GM21367 (cell line): ENCODE measurements at regions not wholly inside any gene's neighbourhood (a gene's known extent, or its start where the extent isn't known, plus 50 kb on each side); places are given as distances from the start of the nearest gene placed in this dataset.

ENCODE experiments used
- ATAC-seq: cut with Tn5 transposase; IDR thresholded peaks from one replicate; pipeline ENCODE4 v1.9.1; 2021; ENCODE audit not compliant: unreplicated experiment

DNA sequence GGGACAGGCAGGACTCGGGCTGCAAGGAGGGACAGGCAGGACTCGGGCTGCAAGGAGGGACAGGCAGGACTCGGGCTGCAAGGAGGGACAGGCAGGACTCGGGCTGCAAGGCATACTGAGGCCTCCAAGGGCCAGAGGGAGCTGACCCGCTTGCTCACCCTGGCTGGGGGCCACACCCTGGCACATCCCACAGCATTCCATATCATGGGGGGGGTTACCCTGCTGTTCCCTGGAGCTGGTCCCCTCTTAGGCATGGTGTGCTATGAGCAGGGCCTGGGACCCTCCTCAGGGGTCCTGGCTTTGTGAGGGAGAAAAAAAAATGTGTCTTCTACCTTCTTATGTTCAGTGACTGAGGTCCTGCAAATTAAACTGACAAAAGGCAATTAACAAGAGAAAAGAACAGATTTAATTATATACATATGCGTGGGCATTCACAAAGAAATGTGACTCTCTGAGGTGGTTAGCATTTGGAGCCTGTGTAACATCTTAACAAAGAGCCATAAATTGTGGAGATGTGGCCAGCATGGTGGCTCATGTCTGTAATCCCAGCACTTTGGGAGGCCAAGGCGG lies 97.6 kb upstream of the ALDH1A3 start:
- ATAC-seq: no peak

DNA sequence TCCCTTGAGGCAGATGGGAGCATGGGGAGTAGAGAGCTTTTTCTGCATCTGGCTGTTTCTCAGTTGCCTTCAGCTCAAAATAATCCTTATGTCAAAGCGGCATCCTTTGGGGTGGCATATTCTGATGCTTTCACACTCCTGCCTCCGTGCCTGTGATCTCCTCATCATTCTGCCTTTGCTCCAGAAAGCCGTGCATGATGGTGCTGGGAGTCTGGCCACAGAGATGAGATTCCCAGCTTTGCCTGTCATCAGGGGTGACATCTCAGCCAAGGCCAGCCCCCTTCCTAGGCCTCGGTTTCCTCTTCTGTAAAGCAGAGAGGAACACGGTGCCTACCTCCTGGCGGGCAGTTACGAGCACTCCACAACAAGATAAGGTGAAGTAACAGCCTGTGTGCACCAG lies 96.3 kb upstream of the ALDH1A3 start:
- ATAC-seq: no peak

DNA sequence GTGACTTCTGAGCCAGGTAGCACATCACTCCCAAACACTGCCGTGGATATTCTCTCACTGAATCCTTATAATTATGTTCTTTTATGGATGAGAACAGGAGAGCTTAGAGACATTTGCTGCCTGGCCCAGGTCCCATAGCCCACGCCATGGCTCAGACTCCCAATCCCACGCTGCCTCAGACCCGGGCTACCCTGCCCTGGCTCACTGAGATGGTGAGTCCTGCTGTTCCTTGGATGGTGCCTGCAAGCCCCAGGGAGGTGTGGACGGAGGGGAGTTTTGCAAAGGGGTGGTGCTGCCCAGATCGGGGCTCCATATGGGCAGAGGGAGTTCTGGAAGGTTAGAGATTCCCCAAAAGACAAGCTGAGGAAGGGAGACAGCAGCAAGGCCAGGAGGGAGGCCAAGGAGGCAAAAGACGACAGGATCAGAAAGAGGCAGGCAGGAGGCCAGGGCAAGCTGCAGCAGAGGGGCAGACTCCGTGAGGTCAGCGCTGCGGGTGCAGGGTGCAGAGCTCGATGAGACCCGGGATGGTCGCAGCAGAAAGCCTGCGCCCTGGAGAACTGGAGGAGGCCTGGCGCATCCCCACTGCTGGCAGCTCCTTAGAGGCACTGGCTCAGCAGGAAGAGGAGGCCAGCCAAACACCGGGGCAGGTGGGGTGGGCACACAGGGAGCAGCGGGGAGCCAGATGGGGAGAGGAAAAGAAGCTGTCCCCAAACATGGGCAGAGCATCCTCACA lies 95.7 kb upstream of the ALDH1A3 start:
- no peak for ATAC-seq

DNA sequence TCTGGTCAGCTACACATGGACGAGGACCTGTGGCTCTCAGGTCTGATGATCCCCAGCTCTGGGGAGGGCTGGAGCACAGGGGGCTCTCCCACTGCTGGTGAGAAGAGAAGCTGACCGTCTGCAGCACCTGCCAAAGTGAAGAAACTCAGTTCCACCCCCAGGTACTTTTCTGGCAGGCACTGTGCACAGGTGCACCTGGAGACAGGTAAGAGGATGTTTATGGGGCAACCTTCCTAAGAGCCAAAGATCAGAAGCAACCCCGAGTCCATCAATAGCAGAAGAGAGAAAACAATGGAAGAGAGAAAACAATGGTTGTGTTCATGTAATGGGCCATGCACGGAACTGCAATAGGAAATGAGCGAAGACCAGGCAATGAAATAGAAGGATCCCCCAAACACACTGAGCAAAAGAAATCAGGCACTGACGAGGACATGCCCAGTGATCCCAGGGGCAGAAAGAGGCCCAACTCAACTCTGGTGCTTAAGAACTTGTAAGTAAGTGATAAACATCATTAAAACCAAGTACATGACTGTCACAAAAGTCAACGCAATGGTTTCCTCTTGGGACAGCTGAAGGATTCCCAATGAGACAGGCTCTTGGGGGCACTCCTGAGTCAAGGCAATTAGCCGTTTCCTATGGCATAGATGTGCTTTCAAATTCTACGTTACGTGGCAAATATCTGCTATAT lies 95.0 kb upstream of the ALDH1A3 start:
- no peak for ATAC-seq

DNA sequence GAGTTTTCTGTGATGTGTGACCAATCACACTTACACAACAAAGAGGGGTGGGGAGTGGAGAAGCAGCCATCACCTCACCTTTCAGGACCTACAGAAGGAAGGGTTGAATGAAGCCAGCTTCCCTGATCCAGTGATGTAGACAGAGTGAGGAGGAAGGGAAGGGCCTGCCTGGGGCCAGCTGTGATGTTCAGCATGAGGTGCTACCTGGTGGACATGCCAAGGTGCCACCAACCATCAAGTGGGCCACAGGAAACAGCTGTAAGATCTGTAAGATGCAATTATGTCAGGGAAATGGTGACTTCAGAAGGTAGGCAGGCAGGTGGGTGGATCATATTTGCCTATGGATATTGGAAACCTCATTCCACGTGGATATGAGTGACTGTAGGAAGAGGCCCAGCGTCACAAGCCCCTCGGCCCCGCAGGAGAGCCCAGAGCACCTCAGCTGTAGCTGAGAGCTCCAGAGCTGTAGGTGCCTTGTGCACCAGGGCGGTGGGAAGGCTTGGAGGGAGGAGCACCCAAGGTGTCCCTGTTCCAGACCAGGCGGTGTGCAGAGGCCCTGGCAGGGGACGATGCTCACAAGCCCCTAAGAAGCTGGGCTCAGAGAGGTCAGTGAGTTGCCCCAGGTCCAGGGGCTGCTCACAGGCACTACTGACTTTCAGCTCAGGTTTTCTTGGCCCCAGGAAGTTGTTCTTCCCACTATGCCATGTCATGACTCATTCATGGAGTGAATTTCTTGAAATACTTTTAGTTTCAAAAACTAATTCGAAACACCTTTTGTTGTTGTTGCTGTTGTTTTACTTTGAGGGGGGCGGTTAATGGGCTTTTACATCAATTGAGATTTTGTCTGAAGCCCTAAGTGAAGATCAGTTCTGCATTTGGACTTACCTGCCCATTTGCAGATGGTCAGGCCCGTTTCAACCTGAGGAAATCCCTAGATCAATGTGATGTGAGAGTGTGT lies 94.2 kb upstream of the ALDH1A3 start:
- ATAC-seq: no peak

DNA sequence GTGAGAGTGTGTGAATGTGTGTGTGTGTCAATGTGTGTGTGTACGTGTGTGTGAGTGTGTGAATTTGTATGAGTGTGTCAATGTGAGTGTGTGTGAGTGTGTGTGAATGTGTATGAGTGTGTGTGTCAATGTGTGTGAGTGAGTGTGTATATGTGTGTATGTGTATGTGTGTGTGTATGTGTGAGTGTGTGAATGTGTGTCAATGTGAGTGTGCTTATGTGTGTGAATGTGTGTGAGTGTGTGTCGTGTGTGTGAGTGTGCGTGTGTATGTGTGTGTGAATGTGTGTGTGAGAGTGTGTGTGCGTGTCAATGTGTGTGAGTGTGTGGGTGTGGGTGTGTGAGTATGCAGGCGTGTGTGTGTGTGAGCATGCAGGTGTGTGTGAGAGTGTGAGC lies 93.5 kb upstream of the ALDH1A3 start:
- ATAC-seq: no peak

DNA sequence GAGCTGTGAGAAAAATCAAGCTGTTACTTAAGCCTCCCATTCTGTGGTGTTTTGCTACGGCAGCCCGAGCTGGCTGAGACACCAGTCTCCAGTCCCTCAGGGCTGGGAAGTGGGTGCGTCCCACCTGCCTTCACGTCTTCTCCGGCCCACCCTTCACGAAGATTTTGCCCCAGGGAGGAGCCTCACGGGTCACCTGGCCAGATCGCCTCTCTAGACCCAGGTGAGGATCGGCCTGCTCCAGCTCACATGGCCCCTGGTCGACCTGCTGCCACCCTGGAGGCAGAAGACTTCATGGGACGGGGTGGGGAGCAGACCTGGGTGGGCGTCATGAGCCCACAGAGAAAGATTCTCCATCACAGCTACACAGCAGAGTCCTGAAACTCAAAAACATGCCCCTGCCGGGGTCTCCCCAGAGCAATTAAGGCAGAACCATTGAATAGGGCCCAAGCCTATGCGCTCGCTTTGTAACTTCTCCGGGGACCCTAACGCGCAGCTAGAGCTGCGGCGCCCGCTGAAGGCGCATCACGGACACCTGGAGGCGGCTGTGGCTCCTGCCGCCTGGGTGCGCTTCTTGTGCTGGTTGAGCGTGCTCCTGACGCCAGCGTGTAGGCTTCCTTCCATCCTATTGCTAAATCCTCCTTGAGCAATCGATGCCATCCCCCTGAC lies 92.6 kb upstream of the ALDH1A3 start:
- ATAC-seq: no peak

DNA sequence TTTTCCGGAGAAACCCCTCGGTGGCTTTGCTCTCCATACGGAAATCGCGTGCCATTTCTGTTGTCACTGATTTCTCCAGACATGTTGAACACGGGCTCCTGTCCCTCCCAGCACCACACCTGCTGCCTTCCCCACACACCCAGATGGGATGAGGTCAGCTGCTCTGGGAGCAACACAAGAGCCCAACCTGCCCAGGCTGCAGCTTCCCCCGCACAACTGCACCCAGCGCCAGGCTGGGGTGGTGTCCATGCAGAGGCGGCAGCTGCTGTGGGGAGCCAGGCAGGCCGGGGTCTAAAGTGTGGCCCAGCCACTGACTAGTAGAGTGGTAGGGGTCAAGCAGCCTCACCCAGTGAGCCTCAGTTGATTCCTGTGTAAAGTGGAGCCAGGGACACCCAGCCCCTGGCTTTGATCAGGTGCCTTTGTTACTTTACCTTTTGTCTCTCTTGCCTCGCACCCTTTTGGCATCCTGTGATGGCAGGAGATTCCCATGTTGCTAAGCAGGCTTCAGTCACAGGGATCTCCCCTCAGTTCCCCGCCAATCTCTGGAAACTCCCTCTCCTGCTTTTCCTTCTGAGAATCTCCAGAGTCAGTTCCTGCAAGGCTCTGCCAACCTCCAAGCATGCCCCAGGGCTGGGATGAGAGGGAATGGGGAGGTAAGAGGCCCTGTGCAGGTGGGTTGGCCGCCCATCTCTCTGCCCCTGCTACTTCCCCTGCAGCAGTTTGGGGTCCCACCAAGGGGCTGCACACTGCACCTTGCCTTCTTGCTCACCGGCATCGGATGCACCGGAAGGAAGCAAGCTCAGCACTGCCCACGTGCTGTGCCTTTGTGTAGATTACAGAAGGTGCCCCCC lies 91.8 kb upstream of the ALDH1A3 start:
- ATAC-seq: no peak

DNA sequence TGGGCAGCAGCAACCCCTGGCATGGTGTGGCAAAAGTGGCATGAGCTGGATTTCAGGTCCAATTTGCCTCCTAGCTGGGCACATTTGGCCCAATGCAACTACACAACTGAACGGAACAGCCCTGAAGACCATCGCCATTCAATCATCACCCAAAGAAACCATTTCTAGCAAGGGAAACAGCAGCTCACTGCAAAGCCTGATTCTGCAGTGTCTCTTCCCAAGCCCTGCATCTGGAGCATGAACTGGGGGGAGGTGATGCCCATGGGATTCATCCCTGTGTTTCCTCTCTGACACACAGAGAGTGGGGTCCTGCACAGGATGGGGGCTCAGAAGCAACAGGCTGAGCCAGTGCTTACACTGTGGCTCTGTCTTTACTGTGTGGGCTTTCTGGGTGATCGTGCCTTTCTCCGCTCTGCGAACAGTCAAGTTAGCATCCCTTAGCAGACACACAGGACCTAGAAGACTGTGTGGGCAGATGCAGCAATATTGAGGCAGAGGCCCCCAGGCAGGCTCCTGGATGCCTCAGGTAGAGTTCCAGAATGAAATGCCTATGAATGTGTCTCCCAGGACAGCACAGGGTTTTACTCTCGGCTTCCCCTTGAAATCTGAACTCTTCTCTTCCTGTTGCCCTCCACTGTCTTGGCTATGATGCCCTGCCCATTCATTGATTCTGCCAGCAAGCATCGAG lies 91.1 kb upstream of the ALDH1A3 start:
- ATAC-seq: no peak

DNA sequence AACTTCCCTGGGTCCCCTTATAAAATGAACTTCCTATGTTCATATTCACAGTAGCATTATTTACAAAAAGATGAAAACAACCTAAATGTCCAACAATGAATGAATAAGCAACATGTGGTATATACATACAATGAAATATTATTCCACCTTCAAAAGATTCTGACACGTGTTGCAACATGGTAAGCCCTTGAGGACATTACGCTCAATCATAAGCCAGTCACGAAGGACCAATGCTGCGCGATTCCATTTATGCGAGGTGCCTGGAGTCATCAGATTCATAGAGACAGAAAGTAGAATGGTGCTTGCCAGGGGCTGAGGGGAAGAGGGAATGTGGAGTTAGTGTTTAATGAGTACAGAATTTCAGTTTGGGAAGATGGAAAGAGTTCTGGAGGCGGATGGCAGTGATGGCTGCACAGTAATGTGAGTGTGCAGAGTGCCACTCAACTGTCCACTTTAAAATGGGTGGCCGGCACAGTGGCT lies 88.8 kb upstream of the ALDH1A3 start:
- no peak for ATAC-seq

DNA sequence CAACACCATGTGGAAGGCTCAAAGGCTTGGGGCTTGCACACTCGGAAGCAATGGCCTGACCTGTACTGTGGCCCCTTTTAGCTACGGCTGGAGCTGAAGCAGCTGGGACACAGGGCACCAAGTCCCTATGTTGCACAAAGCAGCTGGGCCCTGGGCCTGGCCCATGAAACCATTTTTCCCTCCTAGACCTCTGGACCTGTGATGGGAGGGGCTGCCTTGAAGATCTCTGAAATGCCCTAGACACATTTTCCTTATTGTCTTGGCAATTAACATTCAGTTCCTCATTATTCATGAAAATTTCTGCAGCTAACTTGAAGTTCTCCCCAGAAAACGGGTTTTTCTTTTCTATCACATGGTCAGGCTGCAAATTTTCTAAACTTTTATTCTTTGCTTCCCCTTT lies 85.6 kb upstream of the ALDH1A3 start:
- no peak for ATAC-seq

DNA sequence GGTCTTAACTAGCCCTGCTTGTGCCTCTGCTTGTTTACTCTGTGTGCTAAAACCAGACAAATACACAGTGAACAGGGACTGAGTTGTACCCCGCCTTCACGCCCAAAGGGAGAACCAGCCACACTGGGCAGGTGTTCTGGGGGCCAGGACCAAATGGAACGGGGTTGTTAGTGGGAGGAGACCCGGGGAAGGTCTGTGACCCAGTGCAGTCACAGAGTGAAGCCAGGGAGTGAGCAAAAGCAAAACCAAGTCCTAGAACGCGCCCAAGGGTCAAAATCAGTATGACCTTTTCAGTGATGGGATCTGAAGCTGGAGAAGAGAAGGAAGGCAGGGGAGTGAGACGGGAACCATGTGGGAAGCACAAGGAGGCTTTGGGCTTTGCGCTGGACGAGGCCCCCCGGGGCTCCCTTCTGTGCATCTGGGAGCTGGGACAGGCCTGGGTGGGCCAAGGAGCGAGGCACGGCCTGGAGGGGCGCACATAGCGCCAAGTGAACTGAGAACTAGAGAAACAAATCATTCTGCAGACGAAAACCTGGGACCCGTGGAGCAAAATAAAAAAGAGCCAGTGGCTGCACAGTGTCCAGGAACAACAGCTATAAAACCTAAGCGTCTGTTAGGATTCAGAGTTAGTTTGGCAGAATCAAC lies 78.3 kb upstream of the ALDH1A3 start:
- ATAC-seq: no peak

DNA sequence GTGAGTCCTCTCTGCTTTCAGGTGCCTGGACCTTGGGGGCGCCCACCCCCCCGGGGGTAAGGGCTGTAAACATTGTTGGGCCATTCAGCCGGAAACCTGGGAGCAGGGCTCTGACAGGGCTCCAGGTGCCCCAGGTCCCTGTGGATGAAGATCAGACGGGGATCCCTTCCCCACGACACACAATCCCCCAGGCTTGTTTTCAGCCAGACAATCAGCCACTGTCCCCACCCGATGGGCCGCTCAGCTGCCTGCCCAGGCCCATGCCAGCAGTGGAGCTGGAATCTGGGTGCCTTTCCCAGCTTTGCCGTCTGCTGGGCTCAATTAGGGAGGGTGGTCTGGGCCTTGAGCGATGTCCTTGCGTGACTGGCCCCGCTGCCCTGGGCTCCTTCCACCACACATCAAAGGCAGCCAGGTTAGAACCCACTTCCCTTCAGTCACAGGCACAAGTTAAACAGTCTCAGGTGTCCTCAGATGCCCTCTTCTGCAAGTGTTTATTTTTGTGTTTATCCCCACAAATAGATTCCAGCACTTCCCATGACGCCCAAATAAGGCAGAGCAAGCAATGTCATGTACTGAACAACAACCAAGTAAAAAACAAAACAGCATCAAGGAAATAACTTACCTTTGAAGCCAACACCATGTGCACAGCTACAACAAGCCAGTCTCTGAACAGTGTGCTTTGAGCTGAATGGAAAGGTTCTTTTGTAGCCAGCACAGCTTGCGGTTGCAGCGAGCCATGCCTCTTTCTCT lies 77.0 kb upstream of the ALDH1A3 start:
- no peak for ATAC-seq

DNA sequence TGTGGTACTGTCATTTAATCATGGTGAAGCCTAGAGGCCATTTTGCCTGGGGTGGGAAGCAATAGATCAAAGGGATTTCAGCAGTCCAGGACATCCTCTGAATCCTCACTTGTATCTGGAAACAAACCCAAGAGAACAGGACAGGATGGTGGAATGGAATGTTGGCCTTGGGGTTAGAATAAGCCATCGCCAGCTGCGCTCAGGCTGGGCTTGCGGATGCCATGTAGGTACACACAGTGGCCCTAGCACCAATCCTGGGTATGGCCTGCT lies 76.5 kb upstream of the ALDH1A3 start:
- ATAC-seq: no peak

DNA sequence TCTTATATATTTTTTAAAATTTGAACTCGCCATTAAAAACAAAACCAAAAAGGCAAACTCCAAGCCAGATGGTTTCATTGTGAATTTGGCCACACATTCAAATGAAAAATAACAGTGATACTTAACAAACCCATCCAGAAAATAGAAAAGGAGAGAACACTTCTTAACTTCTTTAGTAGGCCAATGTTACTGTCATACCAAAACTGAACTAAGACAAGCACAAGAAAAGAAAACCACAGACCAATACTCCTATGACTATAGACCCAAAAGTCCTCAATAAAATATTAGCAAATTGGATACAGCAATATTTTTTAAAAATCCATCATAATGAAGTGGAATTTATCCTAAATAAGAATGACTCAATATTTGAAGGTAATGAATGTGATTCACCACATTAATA lies 73.5 kb upstream of the ALDH1A3 start:
- no peak for ATAC-seq

DNA sequence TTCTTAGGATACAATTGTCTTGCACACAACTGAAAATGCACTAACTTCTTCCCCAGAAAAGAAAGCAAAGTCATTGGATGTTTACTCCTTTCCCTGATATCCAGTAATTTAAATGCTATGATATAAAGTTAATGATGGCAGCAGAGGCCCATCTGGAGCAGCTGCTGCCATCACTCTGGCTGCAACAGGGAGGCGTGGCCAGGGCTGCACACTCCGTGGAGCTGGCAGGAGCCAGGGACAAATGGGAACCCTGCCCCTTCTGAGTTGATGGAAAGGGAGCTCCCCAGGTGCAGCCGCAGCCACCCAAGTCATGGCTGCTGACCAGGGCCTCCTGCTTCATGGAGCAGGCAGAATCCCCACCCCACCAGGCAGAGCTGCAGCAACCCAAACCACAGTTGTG lies 72.6 kb upstream of the ALDH1A3 start:
- no peak for ATAC-seq

DNA sequence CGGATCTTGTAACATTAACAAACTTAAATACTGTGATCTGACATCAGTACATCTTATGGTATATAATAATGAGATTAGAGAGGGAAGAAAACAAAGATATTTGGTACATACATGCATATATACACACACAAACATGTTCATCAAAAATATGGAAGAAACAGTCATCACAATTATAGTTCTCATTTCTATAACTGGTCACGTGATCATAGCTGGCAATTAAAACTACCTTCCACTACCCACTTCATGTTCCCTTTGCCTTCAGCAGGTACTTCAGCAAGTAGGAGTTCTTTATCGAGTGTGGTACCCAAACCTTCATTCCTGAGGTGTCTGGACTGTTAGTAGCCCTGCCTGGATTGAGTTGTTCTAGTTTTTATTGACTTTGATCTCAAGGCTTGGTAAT lies 70.9 kb upstream of the ALDH1A3 start:
- no peak for ATAC-seq

DNA sequence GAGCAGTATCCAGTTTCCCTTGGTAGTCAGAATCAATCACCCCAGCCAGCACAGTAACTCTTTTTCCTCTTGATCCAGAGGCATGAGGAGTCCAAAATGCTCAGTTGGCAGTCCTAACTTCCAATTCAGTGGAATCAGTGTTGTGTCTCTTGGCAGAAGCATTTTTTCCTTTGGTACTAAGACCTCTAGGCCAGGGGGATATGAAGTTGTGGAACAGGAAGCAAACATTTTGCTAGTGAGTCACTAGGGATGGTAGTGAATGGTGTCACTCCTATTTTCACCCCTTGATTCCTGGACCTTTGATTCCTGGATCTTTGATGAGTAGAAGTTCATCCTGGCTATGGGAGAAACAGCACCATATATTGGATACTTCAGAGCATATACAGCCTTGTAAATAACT lies 70.5 kb upstream of the ALDH1A3 start:
- no peak for ATAC-seq
